ENCODE measurements at regions not wholly inside any gene's neighbourhood (a gene's known extent, or its start where the extent isn't known, plus 50 kb on each side); places are given as distances from the start of the nearest gene placed in this dataset.
"Not testable (repeated sequence)": the region's sequence is repeated elsewhere in the genome, so short reads cannot be mapped to it uniquely, and the experiment has no call there.

GRCh38 chr7:45259966-45260646 is 102.5 kb downstream of the RAMP3 start:
- in situ Hi-C loops (cut with MboI; ENCODE audit: low sequenced_read_pairs) = loop anchor here (10.0 kb wide), 1 partner anchor 105 kb away; the partner anchor contains the start of gene RAMP3

DNA sequence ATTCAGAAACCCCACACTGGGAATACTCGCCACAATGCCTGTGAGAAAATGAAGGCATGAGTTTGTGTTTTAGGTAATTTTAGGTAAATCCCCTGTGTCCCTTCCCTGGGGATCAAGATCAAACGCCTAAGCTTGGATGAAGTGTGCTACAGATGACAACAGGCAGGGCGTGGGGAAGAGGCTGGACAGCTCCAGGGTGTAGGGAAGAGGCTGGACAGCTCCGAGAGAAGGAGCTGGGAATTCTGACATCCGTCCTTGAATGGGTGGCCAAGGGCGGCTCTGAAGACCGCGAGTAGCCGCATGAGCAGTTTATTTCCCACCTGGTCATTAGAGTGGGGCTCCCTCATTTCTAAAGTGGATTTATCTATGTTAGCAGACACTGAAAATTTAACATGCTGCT is 109.7 kb downstream of the RAMP3 start:
- in situ Hi-C loops (cut with MboI; ENCODE audit: low sequenced_read_pairs) = no loop called here

GRCh38 chr7:45268013-45268412 is 110.4 kb downstream of the RAMP3 start:
- in situ Hi-C loops (cut with MboI; ENCODE audit: low sequenced_read_pairs) = no loop called here

GRCh38 chr7:45269192-45269591 is 111.6 kb downstream of the RAMP3 start:
- in situ Hi-C loops (cut with MboI; ENCODE audit: low sequenced_read_pairs) = no loop called here

DNA sequence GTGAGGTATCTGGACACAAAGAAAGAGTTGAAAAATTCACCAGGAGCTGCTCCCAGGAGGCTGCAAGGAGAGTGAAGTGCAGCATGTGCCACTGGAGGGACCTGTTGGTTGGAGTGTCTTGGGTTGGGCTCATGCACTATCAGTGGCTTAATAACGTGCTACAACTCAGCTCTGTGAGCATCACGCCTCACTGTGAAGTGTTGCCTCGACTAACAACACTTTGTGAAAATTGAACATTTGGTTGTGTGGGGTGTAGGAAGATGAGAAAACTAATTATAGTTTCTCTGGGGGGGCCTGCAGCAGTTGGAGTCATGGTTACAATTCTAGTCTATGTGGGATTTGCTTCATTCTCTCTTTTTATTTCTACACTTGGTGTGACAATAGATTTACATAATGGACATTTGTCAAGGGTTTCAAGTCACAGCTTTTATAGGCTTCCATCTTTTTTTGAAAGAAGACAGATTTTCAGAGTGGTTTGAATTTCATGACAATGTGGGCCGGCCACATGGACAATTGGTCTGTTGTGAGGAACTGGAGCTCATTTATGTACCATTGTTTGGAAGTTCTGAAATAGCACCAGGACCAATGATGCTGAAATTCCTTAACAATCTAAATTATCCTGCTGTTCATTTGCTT is 121.3 kb downstream of the RAMP3 start:
- in situ Hi-C loops (cut with MboI; ENCODE audit: low sequenced_read_pairs) = no loop called here

DNA sequence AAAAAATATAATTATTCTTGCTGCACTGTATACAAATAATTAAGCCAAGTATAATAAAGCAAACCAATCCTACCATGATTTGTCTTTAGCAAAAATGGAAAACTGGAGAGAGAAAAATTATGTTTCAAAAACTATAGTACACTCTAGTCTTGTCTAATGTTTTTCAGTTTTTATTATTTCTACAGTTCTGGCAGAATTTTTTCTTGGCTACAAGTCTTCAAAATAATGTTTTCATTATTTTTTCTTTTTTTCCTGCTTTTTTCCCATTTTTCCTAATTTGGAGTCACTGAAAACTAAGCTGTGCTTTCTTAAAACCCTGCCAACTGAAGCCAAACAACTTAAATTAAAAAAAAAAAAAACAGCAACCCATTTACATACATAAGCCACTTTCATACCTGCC is 132.0 kb downstream of the RAMP3 start:
- in situ Hi-C loops (cut with MboI; ENCODE audit: low sequenced_read_pairs) = not testable (repeated sequence)

DNA sequence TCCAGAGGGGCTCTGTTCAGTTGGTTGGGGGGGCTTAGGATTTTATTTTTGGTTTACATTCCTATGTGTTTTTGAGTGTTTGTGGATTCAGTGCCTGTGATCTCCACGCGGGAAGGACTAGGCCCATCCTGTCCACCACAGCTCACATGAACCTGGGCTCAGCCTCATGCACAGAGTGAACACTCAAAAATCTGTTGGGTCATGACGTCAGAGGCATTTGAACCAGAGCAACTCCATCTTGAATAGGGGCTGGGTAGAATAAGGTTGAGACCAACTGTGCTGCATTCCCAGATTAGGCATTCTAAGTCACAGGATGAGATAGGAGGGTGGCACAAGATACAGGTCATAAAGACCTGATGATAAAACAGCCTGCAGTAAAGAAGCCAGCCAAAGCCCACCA is 133.3 kb downstream of the RAMP3 start:
- in situ Hi-C loops (cut with MboI; ENCODE audit: low sequenced_read_pairs) = no loop called here

DNA sequence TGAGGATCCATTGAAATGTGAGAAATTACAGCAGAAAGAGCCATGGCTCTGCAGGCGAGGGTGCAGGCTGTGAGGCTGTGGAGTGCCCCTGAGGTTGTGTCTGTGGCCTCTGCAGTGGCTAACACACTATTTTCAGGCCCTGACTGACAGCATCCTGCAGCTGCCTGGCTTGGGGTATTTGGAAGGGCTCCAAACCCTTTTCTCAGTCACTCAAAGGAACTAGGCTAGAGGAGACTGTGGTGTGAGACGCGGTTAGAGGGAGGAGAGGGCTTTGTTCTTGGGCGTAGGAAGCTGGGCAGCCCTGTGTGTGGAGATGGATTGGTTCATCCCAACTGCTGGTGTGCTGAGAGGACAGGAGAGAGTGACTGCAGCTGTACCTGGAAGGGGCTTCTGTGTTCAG is 134.9 kb downstream of the RAMP3 start:
- in situ Hi-C loops (cut with MboI; ENCODE audit: low sequenced_read_pairs) = no loop called here

DNA sequence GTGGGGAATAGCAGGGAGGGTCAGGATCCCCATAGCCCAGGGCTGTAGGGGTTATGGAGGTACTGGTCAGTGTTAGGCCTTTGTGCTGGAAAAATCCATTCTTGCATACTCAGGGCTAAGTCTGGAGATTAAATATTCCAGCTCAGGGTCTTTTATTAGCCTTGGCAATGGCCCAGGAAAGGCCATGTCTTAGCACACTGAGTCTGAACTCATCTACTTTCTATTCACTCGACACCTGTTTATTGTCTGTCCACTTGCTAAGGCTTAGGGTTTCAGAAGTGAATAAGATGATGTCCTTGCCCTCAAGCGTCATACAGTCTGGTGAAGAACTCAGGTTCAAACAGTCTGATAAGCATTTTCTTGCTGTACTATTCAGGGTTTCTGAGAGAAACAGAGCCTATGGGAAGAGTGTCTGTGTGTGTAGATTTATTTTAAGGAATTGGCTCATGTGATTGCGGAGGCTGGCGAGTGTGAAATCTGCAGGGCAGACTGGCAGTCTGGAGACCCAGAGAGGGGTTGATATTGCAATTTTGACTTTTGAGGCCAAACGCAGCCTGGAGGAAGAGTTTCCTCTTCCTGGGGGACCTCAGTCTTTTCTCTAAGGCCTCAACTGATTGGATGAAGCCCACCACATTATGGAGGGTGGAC is 135.8 kb downstream of the RAMP3 start:
- in situ Hi-C loops (cut with MboI; ENCODE audit: low sequenced_read_pairs) = no loop called here

DNA sequence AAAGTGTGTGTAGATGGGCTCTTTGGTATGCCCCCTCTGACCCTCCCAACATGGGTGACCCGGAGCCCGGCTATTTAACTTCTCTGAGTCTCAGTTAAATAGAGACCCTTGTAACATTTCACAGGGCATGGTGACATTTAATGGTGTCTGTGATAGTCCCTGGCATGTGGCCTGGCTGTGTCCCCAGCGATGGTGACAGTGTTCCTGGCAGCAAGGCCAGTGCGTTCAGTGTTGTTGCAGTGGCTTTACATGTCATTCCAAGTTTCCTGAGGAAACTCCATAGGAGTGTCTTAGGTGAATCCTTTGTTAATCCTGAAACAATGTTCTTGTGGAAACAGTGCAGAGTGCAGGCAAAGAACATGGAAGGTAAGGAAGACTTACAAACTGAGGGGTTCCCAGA is 137.0 kb downstream of the RAMP3 start:
- in situ Hi-C loops (cut with MboI; ENCODE audit: low sequenced_read_pairs) = no loop called here

DNA sequence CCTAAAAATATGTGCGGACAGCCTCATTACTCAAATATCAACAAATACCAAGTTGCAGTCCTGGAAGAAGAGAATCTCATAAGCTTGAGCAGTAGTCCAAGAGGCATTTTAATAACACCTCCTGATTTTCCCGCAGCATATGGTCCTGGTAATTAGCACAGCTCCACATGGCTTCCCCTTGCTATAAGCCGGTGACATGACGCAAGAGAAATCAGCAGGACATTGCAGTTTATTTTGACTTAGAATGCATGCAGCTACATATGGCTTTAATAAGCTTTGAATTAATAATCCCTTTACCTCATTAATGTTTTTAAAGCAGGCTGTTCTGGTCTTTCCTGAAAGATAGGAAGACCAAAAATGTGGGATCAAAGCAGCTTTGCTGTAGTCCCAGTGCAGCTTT is 137.6 kb downstream of the RAMP3 start:
- in situ Hi-C loops (cut with MboI; ENCODE audit: low sequenced_read_pairs) = no loop called here

DNA sequence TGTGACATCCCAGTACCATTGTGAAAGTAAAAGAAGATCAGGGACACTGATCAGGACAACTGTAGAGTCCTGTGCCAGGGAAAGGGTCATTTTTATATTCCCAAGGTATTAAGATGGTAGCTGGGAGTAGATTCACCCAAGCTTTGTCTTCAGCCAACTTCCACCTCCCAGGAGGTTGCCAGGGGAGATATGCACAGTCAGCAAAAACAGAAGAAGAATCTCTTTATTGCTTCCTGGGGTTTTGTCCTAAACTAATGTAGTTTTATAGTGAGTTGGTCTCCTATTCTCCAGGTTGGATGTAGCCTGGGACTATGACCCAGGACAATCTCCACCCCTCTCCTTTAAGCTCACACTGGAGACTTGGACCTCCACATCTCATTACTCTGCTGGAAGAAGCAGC is 139.2 kb downstream of the RAMP3 start:
- in situ Hi-C loops (cut with MboI; ENCODE audit: low sequenced_read_pairs) = no loop called here

DNA sequence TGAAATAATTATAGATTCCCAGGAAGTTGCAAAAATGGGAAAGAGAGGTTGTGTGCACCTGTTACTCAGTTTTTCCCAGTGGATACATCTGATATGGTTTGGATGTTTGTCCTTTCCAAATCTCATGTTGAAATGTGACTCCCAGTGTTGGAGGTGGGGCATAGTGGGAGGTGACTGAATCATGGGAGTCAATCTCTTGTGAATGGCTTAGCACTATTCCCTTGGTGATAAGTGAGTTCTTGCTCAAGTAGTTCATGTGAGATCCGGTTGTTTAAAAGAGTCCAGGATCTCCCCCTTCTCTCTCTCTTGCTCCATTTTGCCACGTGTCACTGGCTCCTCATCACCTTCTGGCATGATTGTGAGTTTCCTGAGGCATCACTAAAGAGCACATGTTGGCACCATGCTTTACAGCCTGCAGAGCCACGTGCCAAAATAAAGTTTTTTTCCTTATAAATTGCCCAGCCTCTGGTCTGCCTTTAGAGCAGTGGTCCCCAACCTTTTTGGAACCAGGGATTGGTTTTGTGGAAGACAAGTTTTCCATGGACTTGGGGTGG is 149.2 kb downstream of the RAMP3 start:
- in situ Hi-C loops (cut with MboI; ENCODE audit: low sequenced_read_pairs) = no loop called here

DNA sequence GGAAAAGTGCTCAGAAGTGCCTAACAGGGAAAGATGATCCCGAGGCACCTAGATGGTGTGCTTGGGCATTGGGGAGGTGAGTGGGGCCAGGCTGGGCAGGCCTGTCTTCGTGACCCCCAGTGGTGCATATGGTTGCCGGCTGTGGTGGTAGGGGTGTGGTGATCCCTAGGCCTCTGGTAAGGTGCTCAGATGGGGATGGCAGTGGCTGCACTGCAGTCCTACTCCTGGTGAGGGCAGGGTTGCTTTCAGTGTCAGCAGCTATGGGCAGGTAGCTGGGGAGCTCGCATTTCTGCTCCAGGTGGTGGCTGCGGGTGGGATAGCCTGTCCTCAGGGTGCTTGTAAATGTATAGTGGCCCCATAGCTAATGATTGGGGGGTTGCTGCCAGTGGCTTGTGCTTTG is 154.0 kb downstream of the RAMP3 start:
- in situ Hi-C loops (cut with MboI; ENCODE audit: low sequenced_read_pairs) = no loop called here

GRCh38 chr7:45315512-45315911 is 157.9 kb downstream of the RAMP3 start:
- in situ Hi-C loops (cut with MboI; ENCODE audit: low sequenced_read_pairs) = not testable (repeated sequence)

GRCh38 chr7:45324683-45325237 is 167.2 kb downstream of the RAMP3 start:
- in situ Hi-C loops (cut with MboI; ENCODE audit: low sequenced_read_pairs) = no loop called here

GRCh38 chr7:45325378-45325777 is 167.8 kb downstream of the RAMP3 start:
- in situ Hi-C loops (cut with MboI; ENCODE audit: low sequenced_read_pairs) = no loop called here

GRCh38 chr7:45328403-45328981 is 170.9 kb downstream of the RAMP3 start:
- in situ Hi-C loops (cut with MboI; ENCODE audit: low sequenced_read_pairs) = no loop called here

- in situ Hi-C loops (cut with MboI; ENCODE audit: low sequenced_read_pairs) = no loop called here
These were observed 174.0 kb downstream of the RAMP3 start for GRCh38 chr7:45331563-45331962.

DNA sequence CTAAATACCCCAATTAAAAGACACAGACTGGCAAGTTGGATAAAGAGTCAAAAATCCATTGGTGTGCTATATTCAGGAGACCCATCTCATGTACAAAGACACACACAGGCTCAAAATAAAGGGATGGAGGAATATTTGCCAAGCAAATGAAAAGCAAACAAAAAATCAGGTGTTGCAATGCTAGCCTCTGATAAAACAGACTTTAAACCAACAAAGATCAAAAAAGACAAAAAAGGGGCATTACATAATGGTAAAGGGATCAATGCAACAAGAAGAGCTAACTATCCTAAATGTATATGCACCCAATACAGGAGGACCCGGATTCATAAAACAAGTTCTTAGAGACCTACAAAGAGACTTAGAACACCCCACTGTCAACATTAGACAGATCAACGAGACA is 177.4 kb downstream of the RAMP3 start:
- in situ Hi-C loops (cut with MboI; ENCODE audit: low sequenced_read_pairs) = not testable (repeated sequence)

GRCh38 chr7:45342236-45342635 is 184.6 kb downstream of the RAMP3 start:
- in situ Hi-C loops (cut with MboI; ENCODE audit: low sequenced_read_pairs) = no loop called here
